HG02981 (cell line): ENCODE measurements at regions not wholly inside any gene's neighbourhood (a gene's known extent, or its start where the extent isn't known, plus 50 kb on each side); places are given as distances from the start of the nearest gene placed in this dataset.
"Not testable (repeated sequence)": the region's sequence is repeated elsewhere in the genome, so short reads cannot be mapped to it uniquely, and the experiment has no call there.

Source experiments
- ATAC-seq: cut with Tn5 transposase; IDR thresholded peaks from one replicate; pipeline ENCODE4 v1.9.1; 2021; ENCODE audit warnings: mild to moderate bottlenecking, moderate library complexity; ENCODE audit not compliant: unreplicated experiment

DNA sequence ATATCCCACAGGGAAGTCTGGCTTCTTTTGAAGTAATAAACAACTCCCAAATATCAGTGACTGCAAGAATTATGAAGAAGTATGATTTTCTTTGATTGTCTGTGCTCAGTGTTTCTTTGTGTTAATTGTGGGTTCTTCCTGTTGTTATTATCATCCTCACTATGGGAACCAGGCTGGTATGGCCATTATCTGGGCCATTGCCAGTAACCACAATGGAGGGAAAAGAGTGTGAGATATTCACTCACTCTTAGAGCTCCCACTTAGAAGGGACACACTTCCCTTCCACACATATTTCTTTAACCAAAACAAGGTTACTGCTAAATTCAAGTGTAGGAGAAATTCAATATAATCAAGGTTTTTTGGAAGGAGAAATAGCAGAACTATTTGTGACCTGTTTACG, 503.7 kb downstream of the SLC6A15 start:
- no peak for ATAC-seq

DNA sequence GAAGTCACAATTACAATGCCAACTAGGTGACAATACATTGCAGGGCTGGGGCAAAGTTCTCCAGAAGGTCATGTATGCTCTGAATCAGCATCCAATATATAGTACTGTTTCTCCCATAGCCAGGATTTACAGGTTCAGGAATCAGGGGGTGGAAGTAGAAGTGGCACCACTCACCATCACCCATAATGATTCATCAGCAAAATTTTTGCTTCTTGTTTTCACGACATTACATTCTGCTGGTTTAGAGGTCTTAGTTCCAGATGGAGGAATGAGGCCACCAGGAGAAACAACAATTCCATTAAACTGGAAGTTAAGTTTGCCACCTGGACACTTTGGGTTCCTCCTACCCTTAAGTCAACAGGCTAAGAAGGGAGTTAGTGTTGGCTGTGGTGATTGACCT, 505.9 kb downstream of the SLC6A15 start:
- ATAC-seq, result not testable (repeated sequence)

DNA sequence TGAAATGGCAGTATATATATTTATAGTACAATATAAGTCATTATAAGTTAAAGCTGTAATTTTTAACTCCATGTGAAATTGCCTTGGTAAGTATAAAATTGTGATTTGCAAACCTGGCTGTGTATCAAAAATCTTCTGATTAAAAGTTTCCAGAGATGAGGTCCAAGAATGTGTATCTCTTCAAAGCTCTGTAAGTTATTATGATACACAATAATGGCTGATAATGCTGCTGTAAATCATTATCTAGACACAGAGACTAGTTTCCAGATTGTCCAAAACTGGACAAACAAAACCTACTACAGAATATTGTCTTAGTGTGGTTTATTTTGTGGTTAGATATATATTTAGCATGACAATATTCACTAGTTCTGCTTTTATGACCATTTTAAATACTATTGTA, 514.8 kb downstream of the SLC6A15 start:
- no peak for ATAC-seq

GRCh38 chr12:84397263-84397662, 515.3 kb downstream of the SLC6A15 start:
- ATAC-seq, result no peak

DNA sequence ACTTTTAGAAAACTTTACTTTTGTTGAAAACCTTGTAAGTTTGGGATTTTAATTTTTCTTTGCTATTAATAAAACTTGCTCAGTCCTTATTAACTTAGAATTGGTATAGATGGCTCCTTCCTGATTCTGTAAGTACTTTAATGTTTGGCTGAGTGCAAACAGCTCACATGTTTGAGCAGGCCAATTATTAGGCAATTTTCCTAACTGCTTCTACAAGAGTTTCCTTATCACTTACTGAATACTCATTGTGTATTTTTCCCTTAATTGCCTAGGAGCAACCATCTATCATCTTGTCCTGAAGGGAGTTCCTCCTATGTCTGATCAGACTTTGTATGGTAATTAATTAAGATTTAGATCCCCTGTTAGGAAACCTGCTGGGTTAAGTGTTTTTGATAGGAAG, 521.4 kb downstream of the SLC6A15 start:
- ATAC-seq, result not testable (repeated sequence)

DNA sequence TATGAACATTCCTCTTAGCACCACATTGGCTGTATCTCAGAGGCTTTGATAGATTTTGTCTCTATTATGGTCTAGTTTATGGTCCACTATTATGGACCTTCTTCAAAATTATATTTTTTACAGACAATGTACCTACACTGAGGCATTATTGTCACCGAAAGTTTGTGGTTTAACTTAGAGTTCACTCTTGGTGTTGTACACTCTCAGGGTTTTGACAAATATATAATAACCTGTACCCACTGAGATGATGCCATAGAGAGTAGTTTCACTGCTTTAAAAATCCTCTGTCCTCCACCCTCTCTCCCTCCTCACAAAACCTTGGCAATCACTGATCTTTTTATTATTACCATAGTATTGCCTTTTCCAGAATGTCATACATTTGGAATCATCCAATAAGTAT, 528.2 kb downstream of the SLC6A15 start:
- no peak for ATAC-seq

GRCh38 chr12:84382486-84382885, 530.1 kb downstream of the SLC6A15 start:
- ATAC-seq, result not testable (repeated sequence)

- no peak for ATAC-seq
These were observed 536.3 kb downstream of the SLC6A15 start for GRCh38 chr12:84376320-84376719.

DNA sequence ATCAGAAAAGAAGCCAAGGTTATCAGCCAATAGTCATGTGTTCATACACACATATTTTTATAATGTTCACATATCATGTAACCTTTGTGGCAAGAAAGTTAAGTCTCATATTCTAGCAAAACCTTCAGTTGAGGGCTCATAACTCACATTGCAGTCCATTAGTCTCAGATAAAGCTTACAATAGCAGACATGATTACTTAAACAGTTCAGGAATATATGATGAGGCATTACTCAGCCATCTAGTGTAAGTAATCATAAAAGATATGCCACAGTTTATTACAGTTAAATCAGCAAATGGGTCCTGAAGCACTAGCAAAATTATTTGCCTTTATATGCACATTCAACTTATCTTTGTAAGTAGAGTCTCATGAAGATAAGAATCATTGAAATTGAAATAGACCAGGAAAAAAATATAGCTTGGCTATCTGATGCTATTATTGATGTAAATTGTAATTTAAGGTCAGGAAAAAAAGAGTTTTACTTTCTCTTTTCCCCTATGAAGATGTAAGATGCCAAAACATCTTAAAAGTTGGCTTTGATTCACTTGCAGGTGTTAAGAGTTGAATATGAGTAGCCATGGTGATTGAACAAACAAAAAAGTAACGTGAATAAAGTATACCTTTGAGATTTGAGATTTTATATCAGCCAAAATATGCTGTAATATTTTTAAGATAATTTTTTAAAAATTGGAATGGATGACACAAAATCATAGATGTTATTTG, 537.0 kb downstream of the SLC6A15 start:
- no peak for ATAC-seq

DNA sequence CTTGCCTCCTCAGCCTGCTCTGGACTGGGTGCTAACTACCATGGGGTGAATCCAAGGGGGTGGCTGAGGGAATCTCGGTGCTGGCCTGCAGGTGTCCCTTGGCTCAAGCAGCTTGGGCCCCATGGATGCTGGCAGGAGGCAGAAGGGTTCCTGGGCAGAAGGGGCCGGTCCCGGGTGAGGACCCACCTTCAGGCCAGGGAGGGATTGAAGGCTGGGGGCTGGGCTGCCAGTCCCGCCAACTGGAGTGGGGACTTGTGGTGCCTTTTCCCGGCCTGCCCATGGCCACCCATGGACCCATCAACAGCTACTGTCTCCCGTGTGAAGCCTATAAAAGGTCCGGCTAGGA, 550.1 kb downstream of the SLC6A15 start:
- no peak for ATAC-seq

- ATAC-seq, result no peak
These were observed 550.7 kb downstream of the SLC6A15 start for GRCh38 chr12:84361651-84362551.

DNA sequence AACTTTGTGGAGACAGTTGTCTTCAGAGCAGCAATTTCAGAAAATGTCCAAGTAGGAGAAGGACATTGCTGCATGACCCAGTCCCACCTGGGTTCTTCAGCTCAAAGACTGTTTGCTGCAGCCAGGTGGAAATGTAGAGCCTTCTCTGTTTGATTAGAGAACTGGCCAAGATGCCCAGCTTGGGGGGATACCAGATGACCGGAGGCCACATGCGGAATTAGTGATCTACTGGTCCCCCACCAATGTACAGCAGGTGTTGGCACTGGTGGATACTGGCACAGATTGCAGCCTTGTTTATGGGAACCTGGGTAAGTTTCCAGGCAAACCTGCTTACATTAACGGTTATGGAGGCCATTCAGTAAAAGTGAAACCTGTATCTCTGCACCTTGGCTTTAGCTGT, 555.3 kb downstream of the SLC6A15 start:
- ATAC-seq, result no peak

DNA sequence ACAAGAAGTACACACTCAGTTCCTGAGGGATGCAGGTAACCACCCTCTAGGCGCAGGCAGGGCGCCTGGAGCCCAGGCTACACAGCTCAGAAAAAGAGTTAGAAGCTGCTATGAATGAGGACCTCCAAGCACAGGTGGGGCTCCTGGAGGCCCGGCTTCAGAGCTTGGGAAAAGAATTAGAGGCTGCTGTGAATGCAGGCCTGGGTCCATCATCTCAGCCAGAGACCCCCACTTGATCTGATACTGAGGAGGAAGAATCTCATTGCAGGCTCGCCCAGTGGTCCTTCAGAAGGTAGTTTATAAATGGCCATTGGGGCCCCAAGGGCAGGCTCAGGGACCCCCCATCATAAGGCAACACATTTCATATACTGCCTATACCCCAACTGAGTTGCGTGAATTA, 556.4 kb downstream of the SLC6A15 start:
- ATAC-seq, result no peak

DNA sequence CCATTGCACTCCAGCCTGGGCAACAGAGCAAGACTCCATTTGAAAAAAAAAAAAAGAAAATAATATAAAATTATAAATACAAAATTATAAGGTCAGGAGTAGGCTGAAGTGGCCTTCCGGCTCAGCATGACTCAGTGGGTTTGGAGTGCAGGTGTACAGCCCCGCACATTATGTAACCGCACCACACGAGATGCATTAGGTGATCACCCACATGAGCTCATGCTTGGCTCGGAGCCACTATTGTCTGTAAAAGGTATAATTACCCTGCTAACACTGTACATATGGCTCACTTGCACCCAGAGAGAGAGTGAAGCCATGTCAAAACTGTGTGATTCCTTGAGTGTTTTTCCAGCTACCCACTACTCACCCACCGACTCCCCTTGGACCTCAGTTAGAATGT, 557.0 kb downstream of the SLC6A15 start:
- ATAC-seq, result no peak

GRCh38 chr12:84348582-84348981, 564.0 kb downstream of the SLC6A15 start:
- ATAC-seq, result no peak

- no peak for ATAC-seq
These were observed 571.0 kb downstream of the SLC6A15 start for GRCh38 chr12:84341467-84342193.

GRCh38 chr12:84336231-84336630, 576.4 kb downstream of the SLC6A15 start:
- ATAC-seq, result no peak

DNA sequence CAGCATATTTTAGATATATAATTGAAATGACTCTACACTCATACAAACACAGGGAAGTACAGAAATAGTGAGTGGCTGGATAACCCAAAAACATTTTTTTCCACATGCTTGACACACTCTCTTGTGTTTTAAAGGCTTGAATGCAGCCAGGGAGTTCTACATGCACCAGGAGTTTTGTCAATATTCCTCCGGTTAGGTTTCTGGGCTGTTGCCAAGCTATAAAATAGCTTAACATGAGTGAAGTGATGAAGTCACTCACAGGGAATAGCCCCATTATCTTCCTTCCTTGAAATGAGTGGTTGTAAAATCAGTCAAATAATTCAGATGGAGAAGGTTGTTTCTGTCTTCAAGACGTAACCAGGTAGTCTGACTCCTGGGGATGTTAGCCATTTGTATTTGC, 582.7 kb downstream of the SLC6A15 start:
- no peak for ATAC-seq

DNA sequence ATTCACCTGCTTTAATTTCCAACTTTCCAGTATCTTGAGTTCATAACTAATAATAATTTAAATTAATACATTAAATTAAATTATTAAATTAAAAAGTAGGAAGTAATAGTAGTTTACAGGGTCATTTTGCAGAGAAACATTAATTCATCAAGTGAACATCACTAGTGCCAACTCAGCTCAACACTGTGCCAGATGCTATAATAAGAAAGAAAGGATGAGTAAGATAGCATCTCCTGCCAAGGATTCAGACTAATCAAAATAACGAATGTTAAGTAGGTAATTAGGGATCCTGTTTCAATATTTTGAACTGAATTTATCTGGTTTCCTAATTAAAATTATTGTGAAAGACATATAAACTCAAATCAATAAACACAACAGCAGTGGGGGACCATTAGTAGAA, 596.7 kb downstream of the SLC6A15 start:
- no peak for ATAC-seq

DNA sequence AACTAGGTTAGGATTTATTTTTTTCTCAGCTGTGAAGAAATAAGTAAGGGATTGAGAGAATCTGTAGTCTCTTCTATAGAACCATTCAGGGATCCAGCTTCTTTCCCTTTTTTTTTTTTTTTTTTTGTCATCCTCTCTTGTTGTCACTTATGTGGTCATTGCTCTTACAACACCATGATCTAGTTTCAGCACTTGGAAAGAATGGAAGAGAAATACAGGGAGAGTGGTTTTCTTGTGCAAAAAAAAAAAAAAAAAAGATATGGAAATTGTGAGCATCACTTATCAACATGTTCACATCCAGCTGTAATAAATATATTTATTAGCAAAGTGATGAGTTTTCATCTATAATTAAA, 599.3 kb downstream of the SLC6A15 start:
- no peak for ATAC-seq

DNA sequence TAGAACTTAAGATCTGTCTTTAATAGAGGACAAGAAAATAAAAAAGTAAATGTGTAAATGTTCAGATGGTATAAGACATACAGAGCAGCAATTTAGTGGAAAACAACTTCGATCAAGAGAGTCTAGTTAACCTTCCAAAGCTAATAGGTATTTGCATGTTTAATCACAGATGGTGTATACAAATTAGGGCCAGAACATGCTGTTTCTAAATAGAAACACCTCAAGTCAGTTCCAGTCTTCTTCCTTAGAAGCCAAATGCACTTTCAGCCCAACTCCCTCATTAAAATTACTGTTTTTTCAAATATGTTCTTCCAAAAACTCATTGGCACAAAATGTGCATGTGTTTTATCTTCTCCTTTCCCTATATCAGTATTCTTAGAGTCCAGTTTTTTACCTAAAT, 604.4 kb downstream of the SLC6A15 start:
- no peak for ATAC-seq

DNA sequence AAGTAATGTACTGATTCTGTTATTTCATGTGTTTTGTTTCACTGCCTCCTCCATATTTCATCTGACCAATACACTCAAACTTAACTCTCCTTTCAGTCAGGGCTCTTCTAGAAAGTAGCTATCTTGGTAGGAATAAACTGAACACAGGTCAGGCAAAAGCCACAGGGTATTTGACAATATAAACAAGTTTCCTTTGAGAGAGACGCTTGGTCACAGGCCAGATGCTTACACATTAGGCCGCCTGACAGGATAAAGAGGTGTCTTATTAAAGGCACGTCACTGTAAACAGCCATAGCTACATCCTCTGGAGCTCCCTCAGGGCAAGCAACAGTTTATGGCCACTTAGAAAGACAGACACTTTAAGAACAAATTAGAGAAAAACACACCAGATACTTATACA, 607.5 kb downstream of the SLC6A15 start:
- ATAC-seq, result no peak
